ENCODE measurements at regions not wholly inside any gene's neighbourhood (a gene's known extent, or its start where the extent isn't known, plus 50 kb on each side); places are given as distances from the start of the nearest gene placed in this dataset.
A peak's percentile ranks its signal among the peaks of the same experiment; 100 is the strongest.

DNA sequence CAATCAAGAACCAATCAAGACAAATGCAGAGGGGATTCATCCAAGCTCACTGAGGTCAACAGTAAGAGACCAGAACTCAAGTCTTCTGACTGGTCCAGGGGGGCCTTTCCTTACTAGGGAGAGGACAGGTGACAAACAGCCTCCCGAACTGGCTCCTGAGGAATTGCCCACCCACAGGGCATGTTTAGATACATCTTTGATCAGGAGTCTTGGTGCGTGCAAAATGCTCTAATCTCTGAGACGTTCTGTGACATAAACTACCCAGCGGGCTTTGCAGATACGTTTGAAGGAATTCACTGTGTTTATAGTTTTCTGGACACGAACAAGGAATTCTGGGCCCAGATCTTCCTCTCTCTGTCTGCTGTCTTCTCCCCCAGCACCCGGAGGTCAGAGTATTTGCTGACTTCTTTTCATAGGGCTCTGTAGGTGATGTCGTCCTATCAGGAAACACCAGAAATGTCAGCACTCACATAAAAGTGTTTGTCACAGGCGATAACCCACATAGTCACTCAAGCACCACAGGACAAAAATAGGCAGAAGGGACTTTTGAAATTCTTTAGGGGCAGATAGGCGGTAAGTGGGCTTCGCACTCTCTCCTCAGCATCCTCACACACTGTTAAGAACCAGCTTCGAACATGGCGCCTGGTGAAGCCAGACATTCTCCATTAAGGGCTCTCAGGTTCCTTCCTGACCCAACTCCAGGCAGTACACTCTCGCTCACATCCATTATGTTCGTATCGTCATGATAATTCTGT, 349.0 kb downstream of the CYRIA start:
- DNase-seq (ENCODE audit: extremely low spot score, unreplicated experiment): no peak
- H3K27me3 Mint-ChIP-seq (ENCODE audit: unreplicated experiment): peaks cover 2% of the 10 kb centered on the region
- H3K4me3 Mint-ChIP-seq (ENCODE audit: unreplicated experiment): no peak overlapping the region
- no peak overlapping the region for H3K27ac Mint-ChIP-seq (ENCODE audit: unreplicated experiment)
- TF ChIP-seq, protein P1, sequence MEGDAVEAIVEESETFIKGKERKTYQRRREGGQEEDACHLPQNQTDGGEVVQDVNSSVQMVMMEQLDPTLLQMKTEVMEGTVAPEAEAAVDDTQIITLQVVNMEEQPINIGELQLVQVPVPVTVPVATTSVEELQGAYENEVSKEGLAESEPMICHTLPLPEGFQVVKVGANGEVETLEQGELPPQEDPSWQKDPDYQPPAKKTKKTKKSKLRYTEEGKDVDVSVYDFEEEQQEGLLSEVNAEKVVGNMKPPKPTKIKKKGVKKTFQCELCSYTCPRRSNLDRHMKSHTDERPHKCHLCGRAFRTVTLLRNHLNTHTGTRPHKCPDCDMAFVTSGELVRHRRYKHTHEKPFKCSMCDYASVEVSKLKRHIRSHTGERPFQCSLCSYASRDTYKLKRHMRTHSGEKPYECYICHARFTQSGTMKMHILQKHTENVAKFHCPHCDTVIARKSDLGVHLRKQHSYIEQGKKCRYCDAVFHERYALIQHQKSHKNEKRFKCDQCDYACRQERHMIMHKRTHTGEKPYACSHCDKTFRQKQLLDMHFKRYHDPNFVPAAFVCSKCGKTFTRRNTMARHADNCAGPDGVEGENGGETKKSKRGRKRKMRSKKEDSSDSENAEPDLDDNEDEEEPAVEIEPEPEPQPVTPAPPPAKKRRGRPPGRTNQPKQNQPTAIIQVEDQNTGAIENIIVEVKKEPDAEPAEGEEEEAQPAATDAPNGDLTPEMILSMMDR (IDR thresholded peaks at IDR 0.05): no peak
- H3K9me3 Mint-ChIP-seq (ENCODE audit: unreplicated experiment): peaks cover 5% of the 10 kb centered on the region
- H3K4me1 Mint-ChIP-seq (ENCODE audit: unreplicated experiment): peaks cover 4% of the 10 kb centered on the region
- H3K36me3 Mint-ChIP-seq (ENCODE audit: unreplicated experiment): no peaks in the 10 kb centered on the region

DNA sequence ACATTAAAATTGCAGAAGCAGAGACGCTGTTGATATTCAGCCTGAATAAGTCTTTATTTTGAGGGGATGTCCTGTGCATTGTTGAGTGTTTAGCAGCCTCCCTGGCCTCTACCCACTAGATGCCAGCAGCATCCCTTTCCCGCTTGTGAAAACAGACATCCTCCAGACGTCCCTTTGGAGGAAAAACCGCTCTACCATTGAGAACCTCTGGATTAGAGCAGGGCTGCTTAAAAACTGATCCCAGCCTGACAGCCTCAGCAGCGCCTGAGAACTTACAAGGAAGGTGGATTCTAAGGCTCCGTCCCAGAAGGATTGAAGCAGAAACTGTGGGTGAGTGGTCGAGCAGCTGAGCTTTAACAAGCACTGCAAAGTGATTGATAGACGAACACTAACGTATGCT, 349.7 kb downstream of the CYRIA start:
- no peak overlapping the region for H3K27ac Mint-ChIP-seq (ENCODE audit: unreplicated experiment)
- H3K4me3 Mint-ChIP-seq (ENCODE audit: unreplicated experiment): no peak overlapping the region
- H3K9me3 Mint-ChIP-seq (ENCODE audit: unreplicated experiment): peaks cover 5% of the 10 kb centered on the region
- DNase-seq (ENCODE audit: extremely low spot score, unreplicated experiment): no peak
- TF ChIP-seq, protein P1 (IDR thresholded peaks at IDR 0.05): no peak
- H3K36me3 Mint-ChIP-seq (ENCODE audit: unreplicated experiment): no peaks in the 10 kb centered on the region
- peaks cover 4% of the 10 kb centered on the region for H3K4me1 Mint-ChIP-seq (ENCODE audit: unreplicated experiment)
- H3K27me3 Mint-ChIP-seq (ENCODE audit: unreplicated experiment): peaks cover 2% of the 10 kb centered on the region

DNA sequence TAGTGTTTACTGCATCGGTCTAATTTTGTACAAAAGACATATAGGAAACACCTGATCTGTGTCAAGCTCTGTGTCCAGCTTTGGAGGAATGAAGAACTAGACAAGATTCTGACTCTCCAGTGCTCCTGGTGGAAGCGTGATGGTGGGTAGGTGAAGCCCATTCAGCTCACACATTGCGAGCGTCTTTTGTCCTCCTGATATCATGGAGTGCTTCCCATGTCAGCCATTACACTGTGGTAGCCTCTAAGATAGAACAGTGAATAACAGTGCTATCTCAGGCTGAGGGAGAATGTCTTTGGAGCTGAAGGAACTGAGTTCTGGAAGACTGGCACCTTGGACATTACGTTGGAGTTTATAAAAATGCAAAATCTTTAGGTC, 350.2 kb downstream of the CYRIA start:
- Mint-ChIP-seq H3K27me3 (ENCODE audit: unreplicated experiment) (peaks cover 2% of the 10 kb centered on the region), H3K4me1 (ENCODE audit: unreplicated experiment) (peaks cover 4% of the 10 kb centered on the region), H3K36me3 (ENCODE audit: unreplicated experiment) (no peaks in the 10 kb centered on the region), H3K27ac (ENCODE audit: unreplicated experiment) (no peak overlapping the region), H3K9me3 (ENCODE audit: unreplicated experiment) (peaks cover 5% of the 10 kb centered on the region), H3K4me3 (ENCODE audit: unreplicated experiment) (no peak overlapping the region)
- DNase-seq (ENCODE audit: extremely low spot score, unreplicated experiment): no peak
- TF ChIP-seq, protein P1 (IDR thresholded peaks at IDR 0.05): no peak

DNA sequence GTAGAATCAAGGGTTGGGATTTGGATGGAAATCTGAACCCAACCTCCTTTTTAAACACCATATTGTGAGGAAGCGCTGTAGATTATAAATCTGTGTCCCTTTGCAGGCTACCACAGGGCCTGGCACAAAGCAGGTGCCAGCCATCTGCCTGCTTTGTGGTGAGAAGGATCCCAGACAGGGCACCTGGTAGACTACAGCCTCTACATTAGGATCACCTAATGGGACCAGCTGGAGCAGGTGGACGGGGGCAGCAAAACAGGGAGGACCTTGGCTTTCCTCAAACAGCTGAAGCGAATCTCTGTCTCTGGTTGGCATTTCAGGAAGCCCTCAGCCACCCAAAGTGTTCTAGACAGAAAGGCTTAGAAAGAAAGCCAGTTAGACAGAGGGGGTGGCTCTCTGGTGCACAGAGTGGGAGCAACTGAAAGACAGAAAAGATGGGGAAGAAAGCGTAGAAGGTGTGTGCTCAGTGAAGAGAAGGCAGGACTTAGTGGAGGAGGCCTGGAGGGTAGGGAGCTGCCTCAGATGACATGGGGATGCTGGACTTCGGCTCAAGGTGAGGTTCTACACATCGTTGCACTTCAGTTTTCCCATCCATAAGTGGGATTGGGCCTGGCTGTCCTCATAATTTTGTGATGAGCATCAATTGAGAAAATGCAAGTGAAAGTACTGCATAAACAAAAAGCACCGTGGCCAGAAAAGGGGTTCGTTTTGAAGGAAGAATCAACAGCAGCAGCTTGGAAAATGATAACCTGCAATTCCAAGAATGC, 350.8 kb downstream of the CYRIA start:
- Mint-ChIP-seq H3K36me3 (ENCODE audit: unreplicated experiment) (no peaks in the 10 kb centered on the region), H3K27me3 (ENCODE audit: unreplicated experiment) (peaks cover 2% of the 10 kb centered on the region), H3K27ac (ENCODE audit: unreplicated experiment) (no peak overlapping the region), H3K9me3 (ENCODE audit: unreplicated experiment) (peaks cover 5% of the 10 kb centered on the region), H3K4me3 (ENCODE audit: unreplicated experiment) (no peak overlapping the region), H3K4me1 (ENCODE audit: unreplicated experiment) (peaks cover 4% of the 10 kb centered on the region)
- TF ChIP-seq, protein P1 (IDR thresholded peaks at IDR 0.05): no peak
- DNase-seq (ENCODE audit: extremely low spot score, unreplicated experiment): peak; percentile 51

DNA sequence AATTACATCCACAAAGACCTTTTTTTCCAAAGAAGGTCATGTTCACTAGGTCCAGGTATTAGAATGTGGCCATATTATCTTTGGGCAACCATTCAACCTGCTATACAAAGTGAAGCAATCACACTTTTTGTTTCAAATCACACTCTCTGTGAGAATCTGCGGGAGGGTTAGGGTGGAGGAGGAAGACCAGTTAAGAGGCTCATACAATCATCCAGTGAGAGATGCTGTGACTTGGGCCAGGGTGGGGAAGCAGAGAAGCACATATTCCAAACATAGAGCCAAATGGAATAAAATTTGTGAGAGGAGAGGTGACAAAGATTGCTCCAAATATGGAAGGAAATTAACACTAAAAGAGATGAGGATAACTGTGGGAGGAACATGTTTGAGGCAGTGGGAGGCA, 351.6 kb downstream of the CYRIA start:
- Mint-ChIP-seq H3K4me3 (ENCODE audit: unreplicated experiment) (no peak overlapping the region), H3K36me3 (ENCODE audit: unreplicated experiment) (no peaks in the 10 kb centered on the region), H3K27me3 (ENCODE audit: unreplicated experiment) (peaks cover 2% of the 10 kb centered on the region), H3K4me1 (ENCODE audit: unreplicated experiment) (peaks cover 4% of the 10 kb centered on the region), H3K9me3 (ENCODE audit: unreplicated experiment) (peaks cover 5% of the 10 kb centered on the region), H3K27ac (ENCODE audit: unreplicated experiment) (no peak overlapping the region)
- TF ChIP-seq, protein P1 (IDR thresholded peaks at IDR 0.05): no peak
- no peak for DNase-seq (ENCODE audit: extremely low spot score, unreplicated experiment)

Data from osteocyte (in vitro differentiated cells).